ENCODE measurements at regions not wholly inside any gene's neighbourhood (a gene's known extent, or its start where the extent isn't known, plus 50 kb on each side); places are given as distances from the start of the nearest gene placed in this dataset.

- ATAC-seq: no peak
These were observed 585.8 kb upstream of the RGS18 start for GRCh38 chr1:191572479-191572878.

GRCh38 chr1:191575180-191575579 is 583.1 kb upstream of the RGS18 start:
- Histone ChIP-seq H3K4me3 (ENCODE audit: low read depth in 2 of 2, low read length in 2 of 2) (no peak overlapping the region), H3K27me3 (ENCODE audit: control insufficient read depth, insufficient read depth, low read length) (no peaks in the 10 kb centered on the region), H3K36me3 (ENCODE audit: control insufficient read depth, insufficient read depth, low read length) (no peaks in the 10 kb centered on the region), H3K9me3 (ENCODE audit: control insufficient read depth, insufficient read depth, low read depth, low read length) (no peaks in the 10 kb centered on the region), H3K27ac (ENCODE audit: low read length) (no peak overlapping the region), H3K4me1 (ENCODE audit: control insufficient read depth, insufficient read depth, low read length) (no peaks in the 10 kb centered on the region)
- in situ Hi-C loops (cut with HindIII; ENCODE audit: low pct_unique_long_range_greater_than_20kb, low sequenced_read_pairs) (no loop called here), intact Hi-C loops (cut with micrococcal nuclease; ENCODE audit: unreplicated experiment) (no loop called here)
- ChIA-PET CTCF (no interaction called here), POLR2A (no interaction called here)
- no TSS peak for BruUV-seq (replicated peaks)
- TF ChIP-seq TCF7L2 (IDR thresholded peaks at IDR 0.05; ENCODE audit: low read depth, low read length) (no peak), POLR2AphosphoS5 (IDR thresholded peaks at IDR 0.05; ENCODE audit: low read depth, low read length) (no peak), CTCF (IDR thresholded peaks at IDR 0.05) (no peak), SIN3A (IDR thresholded peaks at IDR 0.05; ENCODE audit: borderline replicate concordance, insufficient read depth, low read depth, low read length) (no peak), REST (IDR thresholded peaks at IDR 0.05; ENCODE audit: insufficient read depth in 1 of 2, low read depth in 2 of 2, low read length in 1 of 2) (no peak)
- DNase-seq (ENCODE audit: low read depth, low spot score) (no peak), ATAC-seq (no peak)

More at GRCh38 chr1:191572479-191572878, 585.8 kb upstream of the RGS18 start:
- ChIA-PET POLR2A (no interaction called here), CTCF (no interaction called here)
- Histone ChIP-seq H3K4me3 (ENCODE audit: low read depth in 2 of 2, low read length in 2 of 2) (no peak overlapping the region), H3K36me3 (ENCODE audit: control insufficient read depth, insufficient read depth, low read length) (no peaks in the 10 kb centered on the region), H3K27me3 (ENCODE audit: control insufficient read depth, insufficient read depth, low read length) (no peaks in the 10 kb centered on the region), H3K27ac (ENCODE audit: low read length) (no peak overlapping the region), H3K4me1 (ENCODE audit: control insufficient read depth, insufficient read depth, low read length) (no peaks in the 10 kb centered on the region), H3K9me3 (ENCODE audit: control insufficient read depth, insufficient read depth, low read depth, low read length) (0 out of 2 replicates have a peak, but pooled peaks cover 3% of the 10 kb centered on the region)
- no peak for DNase-seq (ENCODE audit: low read depth, low spot score)
- no TSS peak for BruUV-seq (replicated peaks)
- in situ Hi-C loops (cut with HindIII; ENCODE audit: low pct_unique_long_range_greater_than_20kb, low sequenced_read_pairs) (no loop called here), intact Hi-C loops (cut with micrococcal nuclease; ENCODE audit: unreplicated experiment) (no loop called here)
- TF ChIP-seq TCF7L2 (IDR thresholded peaks at IDR 0.05; ENCODE audit: low read depth, low read length) (no peak), REST (IDR thresholded peaks at IDR 0.05; ENCODE audit: insufficient read depth in 1 of 2, low read depth in 2 of 2, low read length in 1 of 2) (no peak)
